ENCODE measurements at regions not wholly inside any gene's neighbourhood (a gene's known extent, or its start where the extent isn't known, plus 50 kb on each side); places are given as distances from the start of the nearest gene placed in this dataset.

DNA sequence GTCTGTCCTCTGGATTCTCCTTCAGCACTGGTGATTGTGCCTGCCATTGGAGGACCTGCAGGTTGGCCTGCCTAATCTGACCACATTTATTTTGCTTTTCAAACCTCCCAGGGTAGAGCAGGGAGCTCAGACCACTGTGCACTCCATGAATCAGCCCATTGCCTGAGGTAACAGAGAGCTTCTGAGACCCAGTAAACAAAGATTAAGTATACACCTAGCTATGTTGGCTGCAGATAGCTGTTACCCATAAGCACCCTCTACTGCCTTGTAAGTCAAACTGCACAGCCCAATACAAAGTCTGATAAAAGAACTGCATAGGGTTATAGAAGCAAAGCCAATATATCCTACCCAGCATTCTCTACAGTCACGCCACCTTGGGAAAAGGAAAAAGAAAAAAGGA is 338.7 kb downstream of the HTR1B start:
- TF ChIP-seq SIN3A (IDR thresholded peaks at IDR 0.05; ENCODE audit: borderline replicate concordance, insufficient read depth, low read length), result no peak

DNA sequence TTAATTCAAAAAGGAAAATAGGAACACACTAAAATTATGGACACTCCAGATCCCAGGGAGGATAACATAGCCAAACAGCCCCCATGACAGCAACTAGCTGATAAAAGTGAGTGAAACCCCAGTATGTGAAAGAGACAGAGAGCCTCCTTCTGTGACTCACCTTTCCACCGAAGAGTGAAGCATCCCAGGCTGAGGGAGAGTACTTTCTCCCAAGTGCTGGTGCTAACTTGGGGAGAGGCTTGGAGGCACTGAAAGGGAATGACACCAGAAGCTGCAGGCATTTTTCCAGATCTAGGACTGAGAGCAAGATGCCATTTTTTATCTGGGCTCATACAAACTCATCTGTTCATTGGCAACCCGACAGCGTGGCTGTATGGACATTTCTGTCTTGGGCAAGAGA is 339.8 kb downstream of the HTR1B start:
- no peak for TF ChIP-seq SIN3A (IDR thresholded peaks at IDR 0.05; ENCODE audit: borderline replicate concordance, insufficient read depth, low read length)
- TF ChIP-seq TAF1 (IDR thresholded peaks at IDR 0.05; ENCODE audit: borderline replicate concordance, insufficient read depth, low read length), result no peak
- no peak for TF ChIP-seq POLR2AphosphoS5 (IDR thresholded peaks at IDR 0.05; ENCODE audit: low read depth, low read length)
- no peak for TF ChIP-seq FOXP2 (optimal IDR thresholded peaks at IDR 0.05; ENCODE audit: borderline replicate concordance, extremely low read depth, extremely low read length, insufficient read depth)
- TF ChIP-seq, protein P1, sequence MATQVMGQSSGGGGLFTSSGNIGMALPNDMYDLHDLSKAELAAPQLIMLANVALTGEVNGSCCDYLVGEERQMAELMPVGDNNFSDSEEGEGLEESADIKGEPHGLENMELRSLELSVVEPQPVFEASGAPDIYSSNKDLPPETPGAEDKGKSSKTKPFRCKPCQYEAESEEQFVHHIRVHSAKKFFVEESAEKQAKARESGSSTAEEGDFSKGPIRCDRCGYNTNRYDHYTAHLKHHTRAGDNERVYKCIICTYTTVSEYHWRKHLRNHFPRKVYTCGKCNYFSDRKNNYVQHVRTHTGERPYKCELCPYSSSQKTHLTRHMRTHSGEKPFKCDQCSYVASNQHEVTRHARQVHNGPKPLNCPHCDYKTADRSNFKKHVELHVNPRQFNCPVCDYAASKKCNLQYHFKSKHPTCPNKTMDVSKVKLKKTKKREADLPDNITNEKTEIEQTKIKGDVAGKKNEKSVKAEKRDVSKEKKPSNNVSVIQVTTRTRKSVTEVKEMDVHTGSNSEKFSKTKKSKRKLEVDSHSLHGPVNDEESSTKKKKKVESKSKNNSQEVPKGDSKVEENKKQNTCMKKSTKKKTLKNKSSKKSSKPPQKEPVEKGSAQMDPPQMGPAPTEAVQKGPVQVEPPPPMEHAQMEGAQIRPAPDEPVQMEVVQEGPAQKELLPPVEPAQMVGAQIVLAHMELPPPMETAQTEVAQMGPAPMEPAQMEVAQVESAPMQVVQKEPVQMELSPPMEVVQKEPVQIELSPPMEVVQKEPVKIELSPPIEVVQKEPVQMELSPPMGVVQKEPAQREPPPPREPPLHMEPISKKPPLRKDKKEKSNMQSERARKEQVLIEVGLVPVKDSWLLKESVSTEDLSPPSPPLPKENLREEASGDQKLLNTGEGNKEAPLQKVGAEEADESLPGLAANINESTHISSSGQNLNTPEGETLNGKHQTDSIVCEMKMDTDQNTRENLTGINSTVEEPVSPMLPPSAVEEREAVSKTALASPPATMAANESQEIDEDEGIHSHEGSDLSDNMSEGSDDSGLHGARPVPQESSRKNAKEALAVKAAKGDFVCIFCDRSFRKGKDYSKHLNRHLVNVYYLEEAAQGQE (IDR thresholded peaks at IDR 0.05; ENCODE audit: insufficient read depth in 1 of 2, low read depth in 2 of 2, low read length in 2 of 2), result no peak

DNA sequence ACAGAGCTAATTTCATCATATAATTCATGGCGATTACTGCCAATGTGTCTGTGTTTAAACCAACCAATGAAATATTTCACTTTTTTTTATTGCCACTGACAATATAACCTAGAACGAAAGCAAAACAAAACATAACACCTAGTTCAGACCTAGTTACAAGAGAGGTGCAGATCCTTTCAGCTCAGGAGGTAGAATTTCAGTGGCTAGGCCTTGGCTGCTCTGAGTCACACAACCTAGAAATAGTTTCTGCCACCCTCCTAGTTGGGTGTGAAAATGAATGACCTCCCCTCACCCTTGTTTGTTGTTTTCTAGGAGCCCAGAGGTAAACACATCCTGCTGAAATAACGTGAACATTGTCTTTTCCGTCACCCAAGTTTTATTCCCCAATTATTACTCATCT is 356.3 kb downstream of the HTR1B start:
- TF ChIP-seq POLR2AphosphoS5 (IDR thresholded peaks at IDR 0.05; ENCODE audit: low read depth, low read length), result no peak
- TF ChIP-seq, protein P1 (IDR thresholded peaks at IDR 0.05; ENCODE audit: insufficient read depth in 1 of 2, low read depth in 2 of 2, low read length in 2 of 2), result no peak

DNA sequence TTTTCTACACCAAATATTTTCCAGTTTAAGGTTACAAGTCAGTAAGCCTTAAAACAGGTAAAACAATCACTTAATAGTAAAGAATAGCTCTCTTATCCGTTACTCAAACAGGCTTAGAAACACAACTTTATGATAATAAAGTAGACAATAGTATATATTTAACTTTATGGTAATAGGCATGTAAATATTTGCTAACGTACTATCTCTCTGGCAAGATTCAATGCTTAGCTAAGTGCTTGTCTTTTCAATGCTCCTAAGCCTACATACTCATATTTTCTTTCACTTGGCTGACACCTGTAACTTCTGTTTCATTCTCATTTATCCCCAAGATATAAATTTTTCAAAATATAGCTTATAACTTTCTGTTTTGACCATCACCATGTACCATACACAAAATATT is 358.2 kb downstream of the HTR1B start:
- no peak for TF ChIP-seq FOXP2 (optimal IDR thresholded peaks at IDR 0.05; ENCODE audit: borderline replicate concordance, extremely low read depth, extremely low read length, insufficient read depth)
- TF ChIP-seq SIN3A (IDR thresholded peaks at IDR 0.05; ENCODE audit: borderline replicate concordance, insufficient read depth, low read length), result no peak
- TF ChIP-seq, protein P1 (IDR thresholded peaks at IDR 0.05; ENCODE audit: insufficient read depth in 1 of 2, low read depth in 2 of 2, low read length in 2 of 2), result no peak
- no peak for TF ChIP-seq TAF1 (IDR thresholded peaks at IDR 0.05; ENCODE audit: borderline replicate concordance, insufficient read depth, low read length)
- no peak for TF ChIP-seq POLR2AphosphoS5 (IDR thresholded peaks at IDR 0.05; ENCODE audit: low read depth, low read length)

DNA sequence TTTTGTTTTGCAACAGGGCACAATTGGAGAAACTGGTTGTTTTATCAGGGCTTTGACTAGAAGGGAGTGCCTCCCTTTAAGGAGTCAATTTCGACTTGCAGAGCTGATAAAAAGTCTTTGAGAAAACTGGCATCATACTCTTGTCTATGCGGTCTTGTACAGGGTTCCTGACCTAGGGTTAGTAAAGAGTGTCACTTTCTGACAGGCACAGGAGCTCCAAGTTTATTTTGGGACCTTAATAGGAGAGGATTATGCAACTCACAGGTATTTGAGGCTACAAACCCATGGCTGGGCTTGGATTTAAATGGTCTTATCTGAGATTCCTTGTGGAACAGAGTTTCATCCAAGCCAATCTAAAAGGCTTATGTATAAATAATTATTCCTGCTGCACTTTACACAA is 365.4 kb downstream of the HTR1B start:
- TF ChIP-seq SIN3A (IDR thresholded peaks at IDR 0.05; ENCODE audit: borderline replicate concordance, insufficient read depth, low read length), result no peak
- TF ChIP-seq TAF1 (IDR thresholded peaks at IDR 0.05; ENCODE audit: borderline replicate concordance, insufficient read depth, low read length), result no peak
- TF ChIP-seq, protein P1 (IDR thresholded peaks at IDR 0.05; ENCODE audit: insufficient read depth in 1 of 2, low read depth in 2 of 2, low read length in 2 of 2), result no peak

Data from PFSK-1 (cell line).